Activated naive CD4-positive, alpha-beta T cell treated with anti-CD3 and anti-CD28 coated beads, Interleukin-2, amount 50 U/mL, for 24 hours (primary cell): ENCODE measurements at regions not wholly inside any gene's neighbourhood (a gene's known extent, or its start where the extent isn't known, plus 50 kb on each side); places are given as distances from the start of the nearest gene placed in this dataset.

Experiments
- H3K27ac Mint-ChIP-seq: one replicate; pipeline ENCODE4 v1.8.0; 2021; ENCODE audit warnings: mild to moderate bottlenecking, mixed read lengths
- H3K27me3 Mint-ChIP-seq: one replicate; pipeline ENCODE4 v1.8.0; 2021; ENCODE audit warnings: mixed read lengths
- H3K36me3 Mint-ChIP-seq: one replicate; pipeline ENCODE4 v1.8.0; 2021; ENCODE audit warnings: mixed read lengths
- H3K4me1 Mint-ChIP-seq: one replicate; pipeline ENCODE4 v1.8.0; 2021; ENCODE audit warnings: mixed read lengths
- H3K4me3 Mint-ChIP-seq: one replicate; pipeline ENCODE4 v1.8.0; 2021; ENCODE audit warnings: mild to moderate bottlenecking, mixed read lengths
- H3K9me3 Mint-ChIP-seq: one replicate; pipeline ENCODE4 v1.8.0; 2021; ENCODE audit warnings: mixed read lengths

DNA sequence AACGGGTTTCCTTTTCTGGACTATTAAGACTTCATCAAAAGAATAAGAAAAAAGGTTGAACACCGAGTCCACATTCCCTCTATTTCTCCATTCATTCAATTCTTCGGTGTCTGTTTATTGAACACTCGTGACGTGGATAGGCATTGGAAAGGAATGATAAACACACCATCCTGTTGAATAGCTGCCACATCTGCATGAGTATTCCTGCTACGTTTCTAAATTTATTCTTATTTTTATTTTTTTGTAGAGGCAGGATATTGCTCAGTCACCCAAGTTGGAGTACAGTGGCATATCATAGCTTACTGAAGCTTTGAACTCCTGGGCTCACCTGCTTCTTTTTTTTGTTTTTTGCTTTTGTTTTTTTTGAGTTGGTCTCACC, 80.8 kb upstream of the CIBAR2 start:
- no peak overlapping the region for H3K4me3 Mint-ChIP-seq
- no peaks in the 10 kb centered on the region for H3K27me3 Mint-ChIP-seq
- H3K9me3 Mint-ChIP-seq = no peaks in the 10 kb centered on the region
- no peak overlapping the region for H3K27ac Mint-ChIP-seq
- no peaks in the 10 kb centered on the region for H3K4me1 Mint-ChIP-seq
- no peaks in the 10 kb centered on the region for H3K36me3 Mint-ChIP-seq

DNA sequence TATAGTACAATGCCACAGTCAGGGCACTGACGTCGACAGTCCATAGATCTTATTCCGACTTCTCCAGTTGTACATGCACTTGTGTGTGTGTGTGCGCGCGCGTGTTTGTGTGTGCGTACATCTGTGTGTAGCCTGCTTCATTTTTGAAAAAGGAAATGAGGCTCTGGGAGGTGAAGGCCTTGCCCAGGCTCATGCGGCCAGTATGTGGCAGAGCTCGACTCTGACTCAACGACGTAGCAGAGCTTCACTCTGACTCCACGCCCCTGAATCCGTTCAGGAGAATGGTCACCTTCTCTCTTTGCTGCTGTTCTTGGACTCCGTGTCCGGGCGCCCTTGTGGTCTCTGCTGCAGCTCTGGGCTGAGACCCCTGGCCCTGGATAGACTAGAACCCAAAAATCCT, 81.6 kb upstream of the CIBAR2 start:
- no peaks in the 10 kb centered on the region for H3K9me3 Mint-ChIP-seq
- H3K27ac Mint-ChIP-seq = no peak overlapping the region
- no peaks in the 10 kb centered on the region for H3K27me3 Mint-ChIP-seq
- no peaks in the 10 kb centered on the region for H3K36me3 Mint-ChIP-seq
- no peak overlapping the region for H3K4me3 Mint-ChIP-seq
- no peaks in the 10 kb centered on the region for H3K4me1 Mint-ChIP-seq

DNA sequence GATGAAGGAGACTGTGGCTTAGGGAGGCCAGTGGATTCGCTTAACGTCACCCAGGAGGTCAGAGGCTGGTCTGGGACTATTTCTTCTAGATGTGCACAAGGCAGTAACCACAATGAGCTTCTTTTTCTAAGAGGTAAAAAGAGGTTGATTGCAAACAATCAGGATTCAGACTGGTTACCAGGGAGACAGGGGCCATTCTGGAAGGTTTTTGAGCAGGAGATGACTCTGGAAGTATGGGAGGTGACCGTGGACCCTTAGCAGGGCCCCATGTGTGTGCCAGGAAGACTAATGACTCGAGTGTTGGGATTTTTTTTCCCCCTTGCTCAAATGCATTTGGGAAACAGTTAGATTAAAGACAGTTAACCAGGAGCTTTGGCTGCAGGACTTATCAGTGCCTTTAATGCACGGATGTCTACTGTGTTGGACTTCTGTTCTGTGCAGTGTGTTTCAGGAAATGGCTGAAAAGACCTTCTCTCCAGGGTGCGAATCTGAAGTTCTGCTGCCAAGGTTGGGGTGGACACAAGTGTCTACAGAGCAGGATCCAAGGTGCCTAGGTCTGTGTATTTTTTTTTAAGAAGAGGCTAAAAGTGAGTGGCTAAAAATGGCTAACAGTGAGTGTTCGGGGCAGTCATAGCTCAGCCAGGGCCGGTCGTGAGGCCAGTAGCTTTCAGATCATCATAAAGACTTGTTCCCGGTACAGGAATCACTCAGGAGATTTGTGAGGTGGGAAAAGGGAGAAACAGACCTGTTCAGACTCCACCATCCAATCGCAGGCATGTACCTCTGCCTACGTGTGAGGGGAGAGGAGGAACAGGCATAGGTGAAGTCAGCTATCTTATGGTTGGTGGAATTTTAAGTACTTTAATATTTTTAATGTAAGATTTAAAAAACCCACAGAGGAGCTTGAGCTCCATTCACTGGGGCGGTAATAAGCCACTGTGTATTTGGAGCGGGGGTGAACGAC, 82.3 kb upstream of the CIBAR2 start:
- Mint-ChIP-seq H3K36me3 (no peaks in the 10 kb centered on the region), H3K9me3 (no peaks in the 10 kb centered on the region), H3K4me1 (no peaks in the 10 kb centered on the region), H3K27me3 (no peaks in the 10 kb centered on the region), H3K4me3 (no peak overlapping the region), H3K27ac (no peak overlapping the region)

DNA sequence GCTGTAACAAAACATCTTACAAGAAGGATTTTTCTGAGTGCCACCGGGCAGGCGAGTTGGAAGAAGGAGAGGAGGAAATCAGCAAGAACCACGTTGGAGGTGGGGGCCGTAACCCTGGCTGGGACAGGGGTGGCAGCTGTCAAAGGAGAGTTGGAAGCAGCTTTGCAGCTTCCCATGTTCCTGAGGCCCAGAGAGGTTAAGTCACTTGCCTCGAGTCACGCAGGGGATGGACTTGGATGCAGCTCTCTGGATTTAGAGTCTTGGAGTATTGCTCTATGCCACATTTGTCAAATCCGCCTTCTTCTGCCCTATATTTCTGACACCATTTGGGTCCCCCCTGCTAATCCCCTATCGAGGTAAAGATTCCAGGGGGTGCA, 83.0 kb upstream of the CIBAR2 start:
- H3K27ac Mint-ChIP-seq = no peak overlapping the region
- no peaks in the 10 kb centered on the region for H3K4me1 Mint-ChIP-seq
- no peak overlapping the region for H3K4me3 Mint-ChIP-seq
- no peaks in the 10 kb centered on the region for H3K9me3 Mint-ChIP-seq
- no peaks in the 10 kb centered on the region for H3K27me3 Mint-ChIP-seq
- H3K36me3 Mint-ChIP-seq = no peaks in the 10 kb centered on the region

DNA sequence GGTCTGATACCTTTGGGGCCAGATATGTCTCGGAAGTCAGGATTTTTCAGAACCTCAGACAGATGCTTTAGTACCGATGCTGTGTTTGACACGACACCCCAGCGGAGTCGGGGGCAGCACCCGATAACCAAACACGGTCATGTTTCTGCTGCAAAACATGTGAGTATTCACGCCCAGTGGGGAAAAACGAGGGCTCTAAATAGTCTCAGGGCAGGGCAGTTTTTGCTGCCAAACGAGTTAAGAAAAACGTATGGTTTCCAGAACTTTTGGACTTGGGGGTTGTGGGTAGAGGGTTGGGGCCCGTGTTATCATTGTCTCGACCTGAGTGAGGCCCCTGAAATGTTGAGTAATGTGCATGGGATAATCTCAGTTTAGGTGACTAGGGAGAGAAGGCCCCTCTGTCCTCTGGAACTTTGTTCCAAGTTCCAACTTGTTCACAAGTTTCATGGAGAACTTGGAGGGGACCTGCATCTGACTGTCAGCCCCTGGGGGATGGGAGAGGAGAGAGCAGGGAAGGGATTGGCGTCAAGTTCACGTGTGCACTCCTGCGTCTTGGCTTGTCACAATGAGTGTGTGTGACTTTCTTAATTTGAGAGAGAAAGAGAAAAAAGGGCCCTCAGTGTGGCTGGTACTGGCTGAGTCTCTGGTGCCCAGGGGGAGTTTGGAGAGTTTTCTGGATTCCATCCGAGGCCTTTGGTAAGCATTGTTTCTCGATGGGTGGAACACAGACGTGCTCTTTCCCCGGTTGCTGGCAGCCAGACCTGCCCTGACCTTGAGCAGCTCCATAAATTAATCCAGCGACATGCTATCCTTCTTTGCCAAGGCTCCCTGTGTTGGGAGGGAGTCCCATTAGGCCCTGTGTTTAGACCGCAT, 83.9 kb upstream of the CIBAR2 start:
- no peak overlapping the region for H3K27ac Mint-ChIP-seq
- no peaks in the 10 kb centered on the region for H3K9me3 Mint-ChIP-seq
- no peaks in the 10 kb centered on the region for H3K4me1 Mint-ChIP-seq
- no peaks in the 10 kb centered on the region for H3K27me3 Mint-ChIP-seq
- H3K36me3 Mint-ChIP-seq = no peaks in the 10 kb centered on the region
- no peak overlapping the region for H3K4me3 Mint-ChIP-seq

DNA sequence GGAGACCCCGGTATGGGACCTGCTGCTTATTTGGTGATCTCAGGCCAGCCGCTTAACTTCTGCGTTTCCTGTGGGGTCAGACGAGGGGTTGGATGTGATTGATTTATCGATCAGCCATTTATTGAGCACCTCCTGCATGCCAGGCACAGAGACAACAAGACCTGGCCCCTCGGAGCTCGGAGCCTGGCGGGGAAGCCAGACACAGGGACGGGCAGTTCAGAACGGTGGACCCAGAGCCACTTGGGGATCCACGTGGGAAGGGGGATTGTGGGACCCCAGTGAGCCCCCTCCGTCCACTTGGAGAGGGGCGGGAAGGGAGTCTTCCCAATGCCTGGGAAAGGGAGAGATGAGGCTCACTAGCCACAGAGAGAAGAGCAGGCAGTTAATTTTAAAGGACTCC, 84.7 kb upstream of the CIBAR2 start:
- no peaks in the 10 kb centered on the region for H3K36me3 Mint-ChIP-seq
- H3K27me3 Mint-ChIP-seq = no peaks in the 10 kb centered on the region
- no peaks in the 10 kb centered on the region for H3K9me3 Mint-ChIP-seq
- H3K4me1 Mint-ChIP-seq = no peaks in the 10 kb centered on the region
- no peak overlapping the region for H3K4me3 Mint-ChIP-seq
- H3K27ac Mint-ChIP-seq = no peak overlapping the region

DNA sequence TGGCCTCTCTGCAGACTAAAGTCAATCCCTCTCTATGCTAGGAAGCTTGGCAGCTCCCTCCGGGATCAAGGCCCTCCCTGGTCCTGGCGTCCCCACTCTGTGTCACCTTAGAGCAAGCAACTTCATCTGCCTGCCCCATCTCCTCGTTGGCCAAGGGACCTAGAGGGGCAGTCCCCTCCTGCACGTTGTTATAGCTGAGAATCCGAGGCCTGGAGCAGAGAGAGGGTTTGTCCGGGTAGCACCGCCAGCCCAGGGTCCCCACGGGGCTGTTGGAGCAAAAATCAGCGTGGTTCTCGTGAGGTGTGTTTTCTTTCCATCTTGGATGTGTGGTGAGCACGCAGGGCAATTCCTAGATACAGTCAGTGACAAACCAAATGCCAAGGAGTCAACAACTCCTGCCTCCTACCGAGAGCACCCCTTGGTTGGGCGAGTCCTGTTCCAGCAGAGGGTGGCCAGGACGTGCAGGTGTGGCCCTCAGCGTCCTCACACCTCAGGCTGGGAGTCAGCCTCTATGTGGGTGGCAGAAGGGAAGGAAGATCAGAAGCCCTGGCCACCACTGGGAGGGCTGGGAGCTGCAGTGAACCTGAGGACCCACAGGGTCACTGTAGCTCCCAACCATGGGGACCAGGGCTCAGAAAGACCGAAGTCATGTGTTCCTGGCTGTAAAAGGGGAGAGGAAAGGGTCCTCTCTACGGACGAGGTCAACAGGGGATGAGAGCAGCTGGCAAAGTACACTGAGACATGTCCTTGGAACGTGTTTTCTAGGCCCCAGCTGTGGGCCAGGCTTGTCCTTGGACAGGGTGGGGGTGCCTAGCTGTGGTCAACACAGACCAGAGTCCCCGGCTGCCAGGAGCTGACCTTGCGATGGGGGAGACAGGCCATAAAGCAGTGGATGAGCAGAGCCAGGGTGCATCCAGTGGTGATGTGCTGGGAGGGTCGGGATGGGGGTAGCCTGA, 85.6 kb upstream of the CIBAR2 start:
- Mint-ChIP-seq H3K36me3 (no peaks in the 10 kb centered on the region), H3K27me3 (no peaks in the 10 kb centered on the region), H3K4me1 (no peaks in the 10 kb centered on the region), H3K9me3 (no peaks in the 10 kb centered on the region), H3K4me3 (no peak overlapping the region), H3K27ac (no peak overlapping the region)

DNA sequence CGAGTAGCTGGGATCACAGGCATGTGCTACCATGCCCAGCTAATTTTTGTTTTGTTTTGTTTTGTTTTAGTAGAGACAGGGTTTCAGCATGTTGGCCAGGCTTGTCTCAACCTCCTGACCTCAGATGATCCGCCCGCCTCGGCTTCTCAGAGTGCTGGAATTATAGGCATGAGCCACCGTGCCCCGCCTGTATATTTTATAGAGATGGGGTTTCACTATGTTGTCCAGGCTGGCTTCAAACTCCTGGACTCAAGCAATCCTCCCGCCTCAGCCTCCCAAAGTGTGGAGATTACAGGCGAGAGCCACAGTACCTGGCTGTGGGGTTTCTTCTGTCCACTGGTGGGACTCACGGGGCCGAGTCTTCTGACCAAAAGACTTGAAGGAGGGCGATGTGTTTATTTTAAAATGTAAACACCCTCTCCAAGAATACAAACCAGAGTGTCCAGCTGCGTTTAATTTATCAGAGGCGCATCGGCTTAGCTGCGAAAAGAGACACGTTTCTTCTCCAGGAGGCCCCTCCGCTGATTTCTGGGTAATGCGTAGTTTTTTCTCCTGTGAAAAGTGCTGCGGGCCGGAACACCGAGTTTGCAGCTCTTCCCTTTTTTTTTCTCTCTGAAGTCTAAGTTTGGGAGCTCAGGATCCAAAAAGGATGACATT, 86.9 kb upstream of the CIBAR2 start:
- H3K4me3 Mint-ChIP-seq = no peak overlapping the region
- H3K4me1 Mint-ChIP-seq = no peaks in the 10 kb centered on the region
- no peak overlapping the region for H3K27ac Mint-ChIP-seq
- H3K27me3 Mint-ChIP-seq = no peaks in the 10 kb centered on the region
- H3K36me3 Mint-ChIP-seq = no peaks in the 10 kb centered on the region
- no peaks in the 10 kb centered on the region for H3K9me3 Mint-ChIP-seq

DNA sequence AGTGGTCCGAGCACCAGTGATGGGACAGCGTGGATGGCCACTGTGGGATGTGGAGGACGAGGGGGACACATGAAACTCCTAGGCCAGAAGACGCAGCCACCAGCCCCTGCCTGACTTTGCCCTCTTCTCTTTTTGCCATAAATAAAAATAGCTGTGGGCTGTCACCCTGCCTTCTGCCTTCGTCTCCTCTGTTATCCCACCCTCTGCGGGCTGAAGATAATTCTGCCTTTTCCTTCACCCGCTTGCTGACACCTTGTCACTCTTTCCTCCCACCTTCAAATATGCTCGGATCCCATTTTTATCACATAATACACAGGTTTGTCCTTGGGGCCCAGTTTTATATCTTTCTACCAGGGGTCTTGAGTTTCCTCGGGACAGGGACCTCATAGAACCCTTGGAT, 87.6 kb upstream of the CIBAR2 start:
- H3K4me3 Mint-ChIP-seq = no peak overlapping the region
- no peaks in the 10 kb centered on the region for H3K27me3 Mint-ChIP-seq
- H3K4me1 Mint-ChIP-seq = no peaks in the 10 kb centered on the region
- H3K9me3 Mint-ChIP-seq = no peaks in the 10 kb centered on the region
- H3K27ac Mint-ChIP-seq = peak overlapping the region; percentile 56
- no peaks in the 10 kb centered on the region for H3K36me3 Mint-ChIP-seq

DNA sequence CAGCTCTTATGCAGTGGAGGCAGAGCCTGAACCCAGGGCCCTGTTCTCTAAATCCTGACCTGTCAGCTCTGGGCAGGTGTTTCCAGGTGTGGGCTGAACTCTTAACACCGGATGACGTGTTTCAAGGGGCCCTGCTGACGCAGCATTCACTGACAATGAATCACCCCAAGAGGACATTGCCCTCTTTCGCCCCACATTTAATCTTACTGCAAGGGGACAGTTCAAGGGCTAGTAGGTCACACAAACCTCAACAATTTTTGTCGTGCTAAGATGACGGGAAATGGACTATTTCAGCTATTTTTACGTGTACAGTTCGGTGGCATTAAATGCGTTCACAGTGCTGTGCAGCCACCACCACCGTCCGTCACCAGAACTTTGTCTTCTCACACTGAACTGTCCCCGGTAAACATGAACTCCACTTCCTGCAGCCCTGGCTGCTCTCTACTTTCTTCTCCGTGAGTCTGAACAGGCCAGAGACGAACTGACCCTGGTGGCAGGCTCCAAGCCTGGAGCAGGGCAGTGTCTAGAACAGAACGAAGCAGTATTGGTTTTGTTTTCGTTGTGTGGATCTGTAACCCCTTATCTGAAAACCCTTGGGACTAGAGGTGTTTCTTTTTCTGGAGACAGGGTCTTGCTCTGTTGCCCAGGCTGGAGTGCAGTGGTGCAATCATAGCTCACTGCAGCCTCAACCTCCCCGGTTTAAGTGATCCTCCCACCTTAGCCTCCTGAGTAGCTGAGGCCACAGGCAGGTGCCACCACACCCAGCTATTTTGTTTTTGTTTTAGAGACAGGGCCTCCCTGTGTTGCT, 88.4 kb upstream of the CIBAR2 start:
- H3K27me3 Mint-ChIP-seq = no peaks in the 10 kb centered on the region
- H3K4me3 Mint-ChIP-seq = no peak overlapping the region
- H3K27ac Mint-ChIP-seq = no peak overlapping the region
- no peaks in the 10 kb centered on the region for H3K36me3 Mint-ChIP-seq
- no peaks in the 10 kb centered on the region for H3K4me1 Mint-ChIP-seq
- no peaks in the 10 kb centered on the region for H3K9me3 Mint-ChIP-seq

DNA sequence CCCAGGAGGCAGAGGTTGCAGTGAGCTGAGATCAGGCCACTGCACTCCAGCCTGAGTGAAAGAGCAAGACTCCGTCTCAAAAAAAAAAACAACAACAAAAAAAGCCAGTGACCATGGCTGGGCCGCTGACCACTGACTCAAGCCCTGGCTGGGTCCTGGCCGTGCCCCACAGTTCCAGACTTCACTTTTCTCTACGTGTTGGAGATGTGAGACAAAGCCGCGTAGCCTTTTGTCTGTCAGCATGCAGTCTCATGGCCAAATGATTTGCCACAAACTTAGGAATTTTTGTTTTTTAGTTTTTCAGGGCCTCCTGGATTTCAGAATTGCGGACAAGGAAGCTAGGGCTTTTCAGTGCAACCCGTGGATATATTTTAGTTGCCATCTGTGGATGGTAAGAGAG, 89.3 kb upstream of the CIBAR2 start:
- Mint-ChIP-seq H3K4me3 (no peak overlapping the region), H3K27me3 (no peaks in the 10 kb centered on the region), H3K9me3 (no peaks in the 10 kb centered on the region), H3K36me3 (no peaks in the 10 kb centered on the region), H3K27ac (no peak overlapping the region), H3K4me1 (no peaks in the 10 kb centered on the region)

DNA sequence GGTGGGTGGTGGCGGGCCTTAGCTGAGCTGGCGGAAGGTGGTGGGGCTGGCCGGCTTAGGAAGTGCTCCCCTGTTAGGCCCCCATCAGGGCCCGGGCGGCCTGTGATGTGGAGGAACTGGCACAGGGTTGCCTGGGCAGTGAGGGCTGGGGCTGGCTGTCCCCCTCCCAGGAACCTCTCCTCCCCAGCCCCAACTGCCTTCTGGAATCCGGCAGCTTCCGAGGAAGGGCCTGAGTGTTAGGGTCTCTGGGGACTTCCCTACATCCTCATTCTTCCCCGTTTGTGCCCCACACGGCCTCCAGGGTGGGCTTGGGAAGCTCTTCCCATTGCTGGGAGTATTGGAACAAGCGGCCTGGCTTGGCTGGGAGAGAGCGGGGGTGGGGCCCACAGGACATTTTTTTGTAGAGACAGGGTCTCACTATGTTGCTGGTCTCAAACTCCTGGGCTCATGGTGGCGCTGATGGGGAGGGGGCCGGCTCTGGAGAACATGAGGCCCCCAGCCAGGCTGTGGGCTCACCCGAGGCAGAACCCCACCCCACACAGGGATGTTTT, 89.9 kb upstream of the CIBAR2 start:
- no peaks in the 10 kb centered on the region for H3K9me3 Mint-ChIP-seq
- H3K27me3 Mint-ChIP-seq = no peaks in the 10 kb centered on the region
- H3K27ac Mint-ChIP-seq = no peak overlapping the region

DNA sequence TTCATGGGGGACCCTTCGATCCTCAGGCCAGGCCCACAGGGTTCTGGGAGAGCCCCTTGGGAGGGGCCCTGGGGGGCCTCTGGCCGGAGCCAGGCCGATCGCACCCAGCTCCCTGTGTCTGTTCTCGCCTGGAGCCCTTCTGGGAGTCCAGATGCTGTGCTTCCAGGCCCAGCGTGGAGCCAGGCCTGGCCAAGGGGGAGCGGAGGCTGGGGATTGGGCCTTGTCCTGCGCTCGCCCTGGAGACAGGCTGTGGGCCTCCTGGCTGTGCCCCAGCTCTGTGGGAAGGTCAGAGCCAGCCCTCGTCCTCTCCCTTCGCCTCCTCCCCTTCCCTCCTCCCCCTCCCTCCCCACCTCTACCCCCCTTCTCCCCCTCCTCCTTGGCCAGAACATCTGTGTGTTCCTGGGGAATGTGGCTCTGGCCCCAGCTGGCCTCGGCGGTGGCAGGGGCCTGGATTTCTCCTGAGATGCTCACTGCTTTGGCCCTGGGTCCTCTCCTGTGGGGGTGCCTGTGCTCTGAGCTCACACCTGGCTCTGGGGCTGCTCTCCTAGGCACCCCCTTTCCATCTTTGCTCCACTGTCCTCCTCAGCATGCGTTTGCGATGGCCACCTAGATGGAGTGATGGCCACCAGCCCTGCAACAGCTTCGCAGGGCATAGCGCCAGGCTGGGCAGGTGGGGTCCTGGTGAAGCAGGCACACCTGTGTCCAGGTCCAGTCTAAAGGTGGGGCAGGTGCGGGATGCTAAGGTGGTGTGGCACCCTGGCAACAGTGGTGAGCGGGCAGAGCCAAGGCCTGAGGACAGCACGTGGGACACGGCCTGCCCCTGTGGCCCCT, 90.6 kb upstream of the CIBAR2 start:
- Mint-ChIP-seq H3K4me3 (no peak overlapping the region), H3K9me3 (no peaks in the 10 kb centered on the region), H3K36me3 (no peaks in the 10 kb centered on the region), H3K4me1 (no peaks in the 10 kb centered on the region), H3K27me3 (no peaks in the 10 kb centered on the region), H3K27ac (no peak overlapping the region)

More for the DNA sequence above, 89.9 kb upstream of the CIBAR2 start:
- no peak overlapping the region for H3K4me3 Mint-ChIP-seq
- H3K4me1 Mint-ChIP-seq = no peaks in the 10 kb centered on the region
- no peaks in the 10 kb centered on the region for H3K36me3 Mint-ChIP-seq
